ENCODE measurements at regions not wholly inside any gene's neighbourhood (a gene's known extent, or its start where the extent isn't known, plus 50 kb on each side); places are given as distances from the start of the nearest gene placed in this dataset.

DNA sequence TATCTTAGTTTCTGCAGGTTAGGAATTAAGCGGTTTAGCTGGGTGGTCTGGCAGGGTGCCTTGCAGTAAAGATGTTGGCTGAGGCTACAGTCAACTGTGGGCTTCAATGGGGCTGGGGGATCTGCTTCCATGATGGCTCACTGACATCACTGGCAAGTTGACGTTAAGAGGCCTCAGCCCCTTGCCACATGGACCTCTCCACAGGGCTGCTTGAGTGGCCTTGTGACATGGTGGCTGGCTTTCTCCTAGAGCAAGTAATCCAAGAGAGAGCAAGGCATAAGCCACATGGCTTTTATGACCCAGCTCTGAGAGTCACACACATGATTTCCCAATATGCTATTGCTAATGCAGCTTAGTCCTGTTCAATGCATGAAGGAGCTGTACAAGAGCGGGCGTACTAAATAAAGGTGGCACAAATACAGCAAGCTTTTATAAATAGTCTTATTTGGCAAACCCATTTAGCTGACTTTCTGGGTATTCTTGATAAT lies 109.1 kb downstream of the SEPTIN7 start:
- TF ChIP-seq CTCF (IDR thresholded peaks at IDR 0.05) (no peak), ZFX (IDR thresholded peaks at IDR 0.05; ENCODE audit: borderline replicate concordance) (no peak)

All from 22Rv1 (cell line).